ENCODE measurements at regions not wholly inside any gene's neighbourhood (a gene's known extent, or its start where the extent isn't known, plus 50 kb on each side); places are given as distances from the start of the nearest gene placed in this dataset.
"Not testable (repeated sequence)": the region's sequence is repeated elsewhere in the genome, so short reads cannot be mapped to it uniquely, and the experiment has no call there.

DNA sequence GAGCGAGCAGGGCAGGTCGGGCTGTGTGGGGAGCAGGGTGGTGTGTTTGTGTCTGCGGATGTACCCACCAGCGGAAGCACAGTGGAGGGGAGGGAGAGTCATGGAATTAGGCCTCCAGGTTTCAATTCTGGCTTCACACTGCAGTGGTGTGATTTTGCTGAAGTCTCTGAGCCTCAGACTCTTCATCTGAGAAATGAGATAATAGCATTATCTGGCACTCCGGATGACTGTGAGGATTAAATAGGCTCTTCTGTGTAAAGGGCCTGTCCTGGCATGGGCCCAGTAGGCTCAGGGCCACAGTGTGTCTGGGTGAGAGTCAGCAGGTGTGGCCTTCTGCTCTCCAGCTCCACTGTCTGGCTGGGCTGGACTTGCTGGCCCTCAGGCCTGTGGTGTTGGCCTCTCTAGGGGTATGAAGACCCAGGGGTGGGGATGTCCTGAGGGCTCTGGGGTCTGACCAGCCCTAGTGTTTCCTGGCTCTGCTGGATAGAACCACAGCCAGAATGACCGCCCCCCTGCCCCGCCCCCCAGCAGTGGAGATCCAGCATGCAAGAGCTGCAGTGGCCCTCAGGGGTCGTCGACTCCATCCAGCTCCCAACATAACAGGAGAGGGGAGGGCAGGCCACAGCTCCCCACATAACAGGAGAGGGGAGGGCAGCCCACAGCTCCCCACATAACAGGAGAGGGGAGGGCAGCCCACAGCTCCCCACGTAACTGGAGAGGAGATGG, 178.6 kb downstream of the RPS24 start:
- DNase-seq, result no peak

DNA sequence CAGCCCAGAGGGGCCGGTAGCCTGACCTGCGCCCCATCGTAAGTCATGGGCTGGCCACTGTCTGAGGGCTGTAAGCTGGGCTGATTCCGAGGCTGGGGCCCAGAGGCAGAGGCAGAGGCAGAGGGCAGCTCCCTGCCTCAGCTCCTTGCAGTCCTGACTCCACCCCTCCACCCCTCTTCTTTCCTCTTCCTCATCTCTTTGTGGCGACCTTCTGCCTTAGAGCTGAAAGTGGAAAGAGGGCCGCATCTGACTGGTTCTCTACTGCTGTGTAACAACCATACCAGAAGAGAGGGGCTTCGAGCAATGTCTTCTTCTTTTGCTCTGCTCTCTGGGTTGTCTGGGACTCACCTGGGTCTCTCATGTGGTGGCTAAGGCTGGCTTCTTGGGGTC, 179.1 kb downstream of the RPS24 start:
- no peak for DNase-seq

GRCh38 chr10:78214955-78215354, 181.3 kb downstream of the RPS24 start:
- DNase-seq, result no peak

DNA sequence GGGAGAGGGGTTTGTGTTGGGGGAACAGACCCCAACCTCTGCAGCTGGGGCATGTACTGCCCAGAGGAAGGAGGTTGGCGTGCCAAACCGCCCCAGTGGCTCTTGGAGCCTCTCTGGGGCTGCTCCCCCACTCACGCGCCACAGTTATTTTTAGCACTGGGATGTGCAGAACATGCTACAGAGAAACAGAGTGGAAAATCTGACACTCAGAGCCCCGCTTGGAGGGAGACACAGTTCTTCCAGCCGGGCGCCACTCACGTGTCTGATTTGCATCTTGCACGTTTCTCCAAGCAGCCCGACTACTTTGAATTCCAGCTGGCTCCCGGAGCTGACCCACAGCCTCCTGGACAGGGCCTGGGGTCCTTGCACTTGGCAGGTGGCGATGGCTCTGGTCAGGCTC, 182.0 kb downstream of the RPS24 start:
- no peak for DNase-seq

DNA sequence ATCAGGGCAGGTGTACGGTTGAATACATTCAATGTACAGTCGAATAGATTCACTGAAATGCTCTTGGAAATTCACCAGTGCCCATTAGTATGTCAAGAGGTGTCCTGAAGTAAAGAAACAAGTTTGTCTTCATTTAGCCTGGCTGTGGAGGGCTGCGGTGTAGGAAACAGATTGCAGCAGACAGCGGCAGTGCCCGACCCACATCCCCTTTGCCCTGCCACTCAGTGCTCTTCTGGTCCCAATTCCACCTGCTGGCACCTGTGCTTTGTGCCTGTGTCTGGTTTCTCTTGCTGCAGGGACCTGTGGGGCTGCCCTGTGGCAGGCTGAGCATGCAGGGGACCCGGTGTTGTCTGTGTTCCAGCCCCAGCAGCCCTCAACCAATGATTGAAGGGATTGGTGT, 183.7 kb downstream of the RPS24 start:
- no peak for DNase-seq

DNA sequence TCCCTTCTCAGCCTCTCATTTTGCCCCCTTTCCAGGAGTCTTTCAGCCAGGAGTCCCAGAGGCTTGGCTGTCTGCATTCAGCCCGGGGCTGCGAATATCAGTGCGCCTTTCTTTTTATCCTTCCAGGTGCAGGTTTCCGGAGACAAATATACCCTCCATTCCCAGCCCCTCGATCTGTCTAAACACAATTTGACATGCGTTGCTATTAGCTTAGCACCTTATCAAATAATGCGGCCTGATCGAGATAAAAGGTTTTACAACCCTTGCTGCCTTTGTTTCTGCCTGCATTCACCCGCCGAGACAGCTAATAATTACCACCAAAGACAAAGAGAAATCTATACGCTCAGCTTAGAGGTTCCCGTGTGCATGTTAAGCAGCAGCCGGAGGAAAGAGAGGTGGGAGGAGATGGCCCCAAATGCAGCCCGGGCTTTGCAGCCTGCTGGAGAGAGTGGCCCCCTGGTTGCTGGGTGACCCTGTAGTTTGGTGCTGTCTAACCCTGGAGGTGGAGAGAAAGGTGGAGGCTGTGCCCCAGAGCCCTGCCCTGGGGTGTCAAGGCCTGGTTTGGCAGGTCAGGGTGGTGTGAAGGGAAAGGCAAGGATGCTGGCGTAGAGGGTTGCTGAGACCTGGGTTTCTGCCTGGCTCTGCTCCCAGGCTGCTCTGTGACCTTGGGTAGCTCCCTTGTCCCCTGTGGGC, 185.3 kb downstream of the RPS24 start:
- no peak for DNase-seq

GRCh38 chr10:78219568-78219967, 185.9 kb downstream of the RPS24 start:
- not testable (repeated sequence) for DNase-seq

- no peak for DNase-seq
These were observed 187.1 kb downstream of the RPS24 start for GRCh38 chr10:78220781-78221180.

- DNase-seq, result no peak
These were observed 188.6 kb downstream of the RPS24 start for GRCh38 chr10:78222096-78222790.

DNA sequence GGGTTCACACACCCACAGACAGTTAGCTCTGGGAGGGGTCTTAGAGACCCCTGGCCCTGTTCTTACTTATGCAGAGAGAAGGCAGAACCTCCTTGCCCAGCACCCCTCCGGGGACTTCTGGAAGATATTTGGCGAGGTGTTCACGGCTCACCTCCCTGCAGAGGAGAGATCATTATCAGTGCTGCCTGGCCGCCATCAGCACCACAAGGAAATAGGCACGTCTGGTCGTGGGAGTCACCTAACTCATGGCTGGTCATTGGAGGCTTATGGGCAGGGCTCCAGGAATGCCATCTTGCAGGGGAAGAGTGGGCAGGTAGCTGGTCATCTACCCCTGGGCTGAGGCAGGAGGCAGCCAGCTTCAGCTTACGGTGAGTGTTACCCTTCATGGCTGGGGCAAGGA, 189.4 kb downstream of the RPS24 start:
- no peak for DNase-seq

GRCh38 chr10:78224602-78225001, 190.9 kb downstream of the RPS24 start:
- no peak for DNase-seq

GRCh38 chr10:78225594-78225993, 191.9 kb downstream of the RPS24 start:
- DNase-seq, result no peak

- DNase-seq, result no peak
These were observed 195.8 kb downstream of the RPS24 start for GRCh38 chr10:78229489-78229888.

- DNase-seq, result no peak
These were observed 196.4 kb downstream of the RPS24 start for GRCh38 chr10:78229950-78230675.

DNA sequence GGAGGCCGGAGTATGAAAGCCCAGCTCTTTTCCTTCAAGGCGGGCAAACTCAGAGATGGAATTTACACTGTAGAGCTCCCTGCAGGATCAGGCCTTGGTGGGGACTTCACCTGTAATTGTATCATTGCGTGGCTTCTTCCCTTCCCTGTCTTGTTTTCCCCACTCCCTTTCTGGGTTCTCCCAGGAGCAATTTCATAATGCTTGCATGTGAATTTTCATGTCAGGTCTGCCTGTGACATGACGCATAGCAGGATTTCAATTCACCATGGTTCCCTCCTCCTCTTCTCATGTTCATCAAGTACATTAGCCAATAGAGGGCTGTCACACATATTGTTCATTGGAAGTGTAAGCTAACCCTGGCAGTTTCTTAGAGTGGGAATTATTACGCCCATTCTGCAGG, 197.7 kb downstream of the RPS24 start:
- DNase-seq, result no peak

DNA sequence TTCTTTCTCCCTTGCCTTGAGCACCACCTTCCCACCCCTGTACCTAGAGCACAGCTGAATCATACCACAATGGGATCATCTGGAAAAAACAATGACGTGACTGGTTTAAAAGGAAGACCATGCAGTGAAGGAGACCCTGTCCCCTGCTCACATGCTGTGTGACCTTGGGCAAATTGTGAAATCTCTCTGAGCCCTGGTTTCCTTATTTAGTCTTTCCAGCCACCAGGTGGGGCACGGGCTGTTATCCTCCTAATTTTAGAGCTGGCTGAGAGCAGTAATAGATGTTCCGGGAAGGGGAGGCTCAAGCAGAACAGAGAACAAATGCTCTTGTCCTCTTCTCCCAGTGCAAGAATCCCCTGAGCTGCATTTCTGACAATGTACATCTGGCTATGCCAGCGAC, 198.3 kb downstream of the RPS24 start:
- no peak for DNase-seq

GRCh38 chr10:78236416-78237015, 202.9 kb downstream of the RPS24 start:
- no peak for DNase-seq

DNA sequence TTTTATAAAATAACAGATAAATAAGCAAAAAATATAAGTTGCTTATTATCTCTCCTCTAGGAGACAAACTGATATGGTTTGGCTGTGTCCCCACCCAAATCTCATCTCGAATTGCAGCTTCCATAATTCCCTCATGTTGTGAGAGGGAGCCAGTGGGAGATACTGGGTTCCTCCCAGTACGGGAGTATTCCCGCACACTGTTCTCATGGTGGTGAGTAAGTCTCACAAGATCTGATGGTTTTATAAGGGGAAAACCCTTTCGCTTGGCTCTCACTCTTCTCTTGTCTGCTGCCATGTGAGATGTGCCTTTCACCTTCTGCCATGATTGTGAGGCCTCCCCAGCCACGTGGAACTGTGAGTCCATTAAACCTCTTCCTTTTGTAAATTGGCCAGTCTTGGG, 204.3 kb downstream of the RPS24 start:
- DNase-seq, result not testable (repeated sequence)

DNA sequence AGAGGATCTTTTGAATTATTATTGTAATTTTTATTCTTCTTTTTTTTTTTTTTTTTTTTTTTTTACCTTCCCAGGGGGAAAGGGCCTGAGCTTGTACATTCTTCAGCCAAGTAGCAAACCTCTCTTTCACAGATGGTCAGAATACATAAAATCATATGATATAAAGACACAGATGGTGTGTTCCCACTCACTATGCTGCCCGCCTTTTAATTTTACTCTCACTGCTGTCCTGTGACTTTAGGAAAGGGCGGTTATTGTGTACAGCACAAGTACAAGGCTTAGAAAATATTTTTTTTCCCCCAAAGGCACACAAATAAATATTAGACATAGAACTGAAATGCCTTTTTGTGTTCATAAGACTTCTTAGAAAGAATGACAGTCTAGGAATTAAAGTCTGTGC, 213.6 kb downstream of the RPS24 start:
- DNase-seq, result no peak

DNA sequence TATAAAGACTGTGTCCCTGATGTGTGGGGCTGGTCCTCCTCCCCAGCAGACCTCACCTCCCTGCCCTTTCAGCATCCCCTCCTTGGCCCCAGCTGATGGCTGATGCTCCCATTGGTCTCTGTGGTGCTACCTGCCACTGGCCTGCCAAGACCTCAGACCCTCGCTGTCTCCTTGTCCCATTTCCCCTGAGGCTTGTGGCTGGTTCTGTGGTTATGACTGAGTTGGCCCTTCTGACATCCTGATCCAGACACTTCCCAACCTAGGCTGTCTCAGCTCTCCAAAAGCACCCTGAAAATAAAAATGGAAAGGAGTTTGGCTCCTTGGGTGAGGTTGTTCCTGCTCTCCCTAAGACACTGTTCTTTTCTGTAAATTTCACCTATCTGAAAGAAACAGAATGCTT, 214.2 kb downstream of the RPS24 start:
- no peak for DNase-seq

- DNase-seq, result no peak
These were observed 215.2 kb downstream of the RPS24 start for GRCh38 chr10:78248651-78249464.

GRCh38 chr10:78249690-78250089, 216.0 kb downstream of the RPS24 start:
- no peak for DNase-seq
